ENCODE measurements at regions not wholly inside any gene's neighbourhood (a gene's known extent, or its start where the extent isn't known, plus 50 kb on each side); places are given as distances from the start of the nearest gene placed in this dataset.

GRCh38 chr11:79783833-79784232, 343.0 kb upstream of the TENM4 start:
- no peak overlapping the region for H3K4me3 ChIP-seq (ENCODE audit: extremely low read depth, insufficient read depth, low read length, poor library complexity, severe bottlenecking)
- H3K36me3 ChIP-seq (ENCODE audit: control insufficient read depth, insufficient read depth, low read length) = no peaks in the 10 kb centered on the region
- H3K4me1 ChIP-seq (ENCODE audit: control insufficient read depth, insufficient read depth, low read length, poor library complexity, severe bottlenecking) = no peaks in the 10 kb centered on the region
- H3K27ac ChIP-seq (ENCODE audit: low read depth, low read length, severe bottlenecking) = no peak overlapping the region
- 80% methylated on average over 1 to 3 of the region's 4 CpGs for WGBS, 2 experiments (ENCODE audit: insufficient coverage in 2 of 2)
- no peaks in the 10 kb centered on the region for H3K9me3 ChIP-seq (ENCODE audit: control insufficient read depth, low read length)

GRCh38 chr11:79768343-79768742, 327.5 kb upstream of the TENM4 start:
- WGBS, 2 experiments (ENCODE audit: insufficient coverage in 2 of 2) = no CpG with 5 or more reads among the region's 1 CpG

GRCh38 chr11:79762279-79762921, 321.6 kb upstream of the TENM4 start:
- H3K4me3 ChIP-seq (ENCODE audit: extremely low read depth, insufficient read depth, low read length, poor library complexity, severe bottlenecking) = no peak overlapping the region
- 50 to 80% methylated on average over 1 of the region's 3 CpGs for WGBS, 2 experiments (ENCODE audit: insufficient coverage in 2 of 2)
- no peaks in the 10 kb centered on the region for H3K9me3 ChIP-seq (ENCODE audit: control insufficient read depth, low read length)
- no peak overlapping the region for H3K27ac ChIP-seq (ENCODE audit: low read depth, low read length, severe bottlenecking)
- H3K4me1 ChIP-seq (ENCODE audit: control insufficient read depth, insufficient read depth, low read length, poor library complexity, severe bottlenecking) = no peaks in the 10 kb centered on the region
- no peaks in the 10 kb centered on the region for H3K36me3 ChIP-seq (ENCODE audit: control insufficient read depth, insufficient read depth, low read length)

More at GRCh38 chr11:79768343-79768742, 327.5 kb upstream of the TENM4 start:
- Histone ChIP-seq H3K9me3 (ENCODE audit: control insufficient read depth, low read length) (no peaks in the 10 kb centered on the region), H3K4me1 (ENCODE audit: control insufficient read depth, insufficient read depth, low read length, poor library complexity, severe bottlenecking) (no peaks in the 10 kb centered on the region), H3K36me3 (ENCODE audit: control insufficient read depth, insufficient read depth, low read length) (no peaks in the 10 kb centered on the region), H3K4me3 (ENCODE audit: extremely low read depth, insufficient read depth, low read length, poor library complexity, severe bottlenecking) (no peak overlapping the region), H3K27ac (ENCODE audit: low read depth, low read length, severe bottlenecking) (no peak overlapping the region)

- no peak overlapping the region for H3K27ac ChIP-seq (ENCODE audit: low read depth, low read length, severe bottlenecking)
- H3K4me1 ChIP-seq (ENCODE audit: control insufficient read depth, insufficient read depth, low read length, poor library complexity, severe bottlenecking) = no peaks in the 10 kb centered on the region
- WGBS, 2 experiments (ENCODE audit: insufficient coverage in 2 of 2) = no CpG with 5 or more reads among the region's 2 CpGs
- H3K4me3 ChIP-seq (ENCODE audit: extremely low read depth, insufficient read depth, low read length, poor library complexity, severe bottlenecking) = no peak overlapping the region
- no peaks in the 10 kb centered on the region for H3K36me3 ChIP-seq (ENCODE audit: control insufficient read depth, insufficient read depth, low read length)
- H3K9me3 ChIP-seq (ENCODE audit: control insufficient read depth, low read length) = no peaks in the 10 kb centered on the region
Measured at GRCh38 chr11:79758325-79758724, 317.5 kb upstream of the TENM4 start.

GRCh38 chr11:79747406-79747805, 306.6 kb upstream of the TENM4 start:
- Histone ChIP-seq H3K36me3 (ENCODE audit: control insufficient read depth, insufficient read depth, low read length) (no peaks in the 10 kb centered on the region), H3K9me3 (ENCODE audit: control insufficient read depth, low read length) (no peaks in the 10 kb centered on the region), H3K4me3 (ENCODE audit: extremely low read depth, insufficient read depth, low read length, poor library complexity, severe bottlenecking) (no peak overlapping the region), H3K4me1 (ENCODE audit: control insufficient read depth, insufficient read depth, low read length, poor library complexity, severe bottlenecking) (no peaks in the 10 kb centered on the region), H3K27ac (ENCODE audit: low read depth, low read length, severe bottlenecking) (no peak overlapping the region)
- WGBS, 2 experiments (ENCODE audit: insufficient coverage in 2 of 2) = no CpG with 5 or more reads among the region's 1 CpG

GRCh38 chr11:79744941-79745340, 304.1 kb upstream of the TENM4 start:
- no peak overlapping the region for H3K27ac ChIP-seq (ENCODE audit: low read depth, low read length, severe bottlenecking)
- no peak overlapping the region for H3K4me3 ChIP-seq (ENCODE audit: extremely low read depth, insufficient read depth, low read length, poor library complexity, severe bottlenecking)
- no peaks in the 10 kb centered on the region for H3K36me3 ChIP-seq (ENCODE audit: control insufficient read depth, insufficient read depth, low read length)

GRCh38 chr11:79742176-79742575, 301.3 kb upstream of the TENM4 start:
- WGBS, 2 experiments (ENCODE audit: insufficient coverage in 2 of 2) = 71 to 80% methylated on average over 1 of the region's 2 CpGs
- Histone ChIP-seq H3K9me3 (ENCODE audit: control insufficient read depth, low read length) (no peaks in the 10 kb centered on the region), H3K36me3 (ENCODE audit: control insufficient read depth, insufficient read depth, low read length) (no peaks in the 10 kb centered on the region), H3K4me3 (ENCODE audit: extremely low read depth, insufficient read depth, low read length, poor library complexity, severe bottlenecking) (no peak overlapping the region), H3K27ac (ENCODE audit: low read depth, low read length, severe bottlenecking) (no peak overlapping the region), H3K4me1 (ENCODE audit: control insufficient read depth, insufficient read depth, low read length, poor library complexity, severe bottlenecking) (no peaks in the 10 kb centered on the region)

More at GRCh38 chr11:79744941-79745340, 304.1 kb upstream of the TENM4 start:
- Histone ChIP-seq H3K4me1 (ENCODE audit: control insufficient read depth, insufficient read depth, low read length, poor library complexity, severe bottlenecking) (no peaks in the 10 kb centered on the region), H3K9me3 (ENCODE audit: control insufficient read depth, low read length) (no peaks in the 10 kb centered on the region)

- Histone ChIP-seq H3K4me3 (ENCODE audit: extremely low read depth, insufficient read depth, low read length, poor library complexity, severe bottlenecking) (no peak overlapping the region), H3K36me3 (ENCODE audit: control insufficient read depth, insufficient read depth, low read length) (no peaks in the 10 kb centered on the region), H3K4me1 (ENCODE audit: control insufficient read depth, insufficient read depth, low read length, poor library complexity, severe bottlenecking) (no peaks in the 10 kb centered on the region), H3K9me3 (ENCODE audit: control insufficient read depth, low read length) (no peaks in the 10 kb centered on the region), H3K27ac (ENCODE audit: low read depth, low read length, severe bottlenecking) (no peak overlapping the region)
- 80 to 93% methylated on average over 5 of the region's 5 CpGs for WGBS, 2 experiments (ENCODE audit: insufficient coverage in 2 of 2)
Measured at GRCh38 chr11:79739591-79739990, 298.8 kb upstream of the TENM4 start.

GRCh38 chr11:79727221-79727620, 286.4 kb upstream of the TENM4 start:
- H3K9me3 ChIP-seq (ENCODE audit: control insufficient read depth, low read length) = no peaks in the 10 kb centered on the region
- WGBS, 2 experiments (ENCODE audit: insufficient coverage in 2 of 2) = 89 to 94% methylated on average over 6 to 7 of the region's 7 CpGs
- no peak overlapping the region for H3K27ac ChIP-seq (ENCODE audit: low read depth, low read length, severe bottlenecking)
- no peaks in the 10 kb centered on the region for H3K4me1 ChIP-seq (ENCODE audit: control insufficient read depth, insufficient read depth, low read length, poor library complexity, severe bottlenecking)
- H3K36me3 ChIP-seq (ENCODE audit: control insufficient read depth, insufficient read depth, low read length) = no peaks in the 10 kb centered on the region
- H3K4me3 ChIP-seq (ENCODE audit: extremely low read depth, insufficient read depth, low read length, poor library complexity, severe bottlenecking) = no peak overlapping the region

GRCh38 chr11:79720115-79720514, 279.3 kb upstream of the TENM4 start:
- WGBS, 2 experiments (ENCODE audit: insufficient coverage in 2 of 2) = 33% methylated on average over 1 of the region's 2 CpGs; no CpG with 5 or more reads in 1 of the 2 experiments
- Histone ChIP-seq H3K4me1 (ENCODE audit: control insufficient read depth, insufficient read depth, low read length, poor library complexity, severe bottlenecking) (no peaks in the 10 kb centered on the region), H3K27ac (ENCODE audit: low read depth, low read length, severe bottlenecking) (no peak overlapping the region), H3K4me3 (ENCODE audit: extremely low read depth, insufficient read depth, low read length, poor library complexity, severe bottlenecking) (no peak overlapping the region), H3K9me3 (ENCODE audit: control insufficient read depth, low read length) (no peaks in the 10 kb centered on the region), H3K36me3 (ENCODE audit: control insufficient read depth, insufficient read depth, low read length) (no peaks in the 10 kb centered on the region)

- no peaks in the 10 kb centered on the region for H3K9me3 ChIP-seq (ENCODE audit: control insufficient read depth, low read length)
- 57 to 83% methylated on average over 3 to 8 of the region's 10 CpGs for WGBS, 2 experiments (ENCODE audit: insufficient coverage in 2 of 2)
- H3K36me3 ChIP-seq (ENCODE audit: control insufficient read depth, insufficient read depth, low read length) = no peaks in the 10 kb centered on the region
- H3K4me3 ChIP-seq (ENCODE audit: extremely low read depth, insufficient read depth, low read length, poor library complexity, severe bottlenecking) = no peak overlapping the region
- H3K27ac ChIP-seq (ENCODE audit: low read depth, low read length, severe bottlenecking) = no peak overlapping the region
- no peaks in the 10 kb centered on the region for H3K4me1 ChIP-seq (ENCODE audit: control insufficient read depth, insufficient read depth, low read length, poor library complexity, severe bottlenecking)
Measured at GRCh38 chr11:79708319-79708932, 267.6 kb upstream of the TENM4 start.

Data from mesodermal cell (in vitro differentiated cells).